GM10266 (cell line): ENCODE measurements at regions not wholly inside any gene's neighbourhood (a gene's known extent, or its start where the extent isn't known, plus 50 kb on each side); places are given as distances from the start of the nearest gene placed in this dataset.
"Not testable (repeated sequence)": the region's sequence is repeated elsewhere in the genome, so short reads cannot be mapped to it uniquely, and the experiment has no call there.

Experiments used
- DNase-seq: peaks from one replicate; pipeline ENCODE4 v3.0.0; 2012; ENCODE audit errors: extremely low spot score
- TF ChIP-seq, protein P1 (sequence below): IDR thresholded peaks from 2 replicates; pipeline ENCODE4 v1.5.1; 2012; ENCODE audit warnings: mild to moderate bottlenecking, low read depth; ENCODE audit not compliant: control insufficient read depth, insufficient read depth; ENCODE audit errors: missing control alignments

DNA sequence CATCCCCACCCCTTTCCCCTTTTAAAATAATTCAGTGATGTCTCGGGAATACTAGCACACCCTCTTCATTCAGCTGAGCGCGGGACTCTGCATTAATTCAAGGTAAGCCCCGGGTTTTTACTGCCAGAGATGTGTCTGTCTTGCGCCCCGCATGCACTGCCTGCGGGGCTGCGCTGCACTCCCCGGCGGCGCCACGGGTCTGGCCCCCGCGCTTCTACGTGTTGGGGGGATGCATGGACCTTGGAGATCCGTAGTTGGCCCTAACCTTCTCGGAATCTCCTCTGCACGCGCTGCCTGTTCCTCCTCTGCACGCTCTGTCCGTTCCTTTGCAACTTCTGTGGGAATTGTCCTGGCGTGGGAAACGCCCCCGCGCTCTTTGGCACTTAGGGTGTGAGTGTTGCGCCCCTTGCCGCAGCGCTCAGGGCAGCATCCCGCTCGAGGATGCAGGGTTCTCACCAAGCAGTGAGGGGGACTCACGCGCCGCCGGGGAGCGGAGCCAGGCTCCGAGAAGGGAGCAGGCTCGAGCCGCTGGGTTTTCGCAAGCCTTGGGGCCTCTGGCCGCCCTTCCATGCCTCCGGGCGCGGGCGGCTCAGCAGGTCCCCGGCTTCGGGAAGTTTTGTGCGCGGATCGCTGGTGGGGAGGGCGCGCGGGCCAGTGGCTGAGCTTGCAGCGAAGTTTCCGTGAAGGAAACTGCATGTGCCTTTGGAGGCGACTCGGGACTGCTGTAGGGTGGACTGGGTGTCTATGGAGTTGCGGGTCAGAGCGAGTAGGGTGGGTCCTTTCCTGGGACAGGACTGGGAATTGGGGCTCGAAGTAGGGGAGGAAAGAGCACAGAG is 165.1 kb upstream of the CACNA1E start:
- TF ChIP-seq, protein P1, sequence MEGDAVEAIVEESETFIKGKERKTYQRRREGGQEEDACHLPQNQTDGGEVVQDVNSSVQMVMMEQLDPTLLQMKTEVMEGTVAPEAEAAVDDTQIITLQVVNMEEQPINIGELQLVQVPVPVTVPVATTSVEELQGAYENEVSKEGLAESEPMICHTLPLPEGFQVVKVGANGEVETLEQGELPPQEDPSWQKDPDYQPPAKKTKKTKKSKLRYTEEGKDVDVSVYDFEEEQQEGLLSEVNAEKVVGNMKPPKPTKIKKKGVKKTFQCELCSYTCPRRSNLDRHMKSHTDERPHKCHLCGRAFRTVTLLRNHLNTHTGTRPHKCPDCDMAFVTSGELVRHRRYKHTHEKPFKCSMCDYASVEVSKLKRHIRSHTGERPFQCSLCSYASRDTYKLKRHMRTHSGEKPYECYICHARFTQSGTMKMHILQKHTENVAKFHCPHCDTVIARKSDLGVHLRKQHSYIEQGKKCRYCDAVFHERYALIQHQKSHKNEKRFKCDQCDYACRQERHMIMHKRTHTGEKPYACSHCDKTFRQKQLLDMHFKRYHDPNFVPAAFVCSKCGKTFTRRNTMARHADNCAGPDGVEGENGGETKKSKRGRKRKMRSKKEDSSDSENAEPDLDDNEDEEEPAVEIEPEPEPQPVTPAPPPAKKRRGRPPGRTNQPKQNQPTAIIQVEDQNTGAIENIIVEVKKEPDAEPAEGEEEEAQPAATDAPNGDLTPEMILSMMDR: no peak

DNA sequence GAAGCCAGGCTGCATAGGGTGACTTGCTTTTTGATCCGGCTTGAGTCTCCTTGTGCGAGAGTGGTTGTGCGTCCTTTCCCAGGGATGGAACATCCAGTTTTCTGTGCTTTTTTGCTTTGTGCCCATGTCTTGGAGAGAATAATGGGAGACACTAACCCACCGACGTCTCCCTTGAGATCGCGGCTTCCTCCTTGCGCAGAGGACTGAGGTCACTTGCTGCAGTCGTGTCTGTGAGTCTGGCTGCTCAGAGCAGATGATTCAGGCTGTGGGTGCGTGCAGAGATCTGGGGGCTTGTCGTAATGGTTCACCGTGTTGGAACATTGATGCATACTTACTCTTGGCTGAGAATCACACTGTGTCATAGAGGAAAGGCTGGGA is 164.5 kb upstream of the CACNA1E start:
- TF ChIP-seq, protein P1: no peak
- no peak for DNase-seq

More for the DNA sequence above, 165.1 kb upstream of the CACNA1E start:
- no peak for DNase-seq

DNA sequence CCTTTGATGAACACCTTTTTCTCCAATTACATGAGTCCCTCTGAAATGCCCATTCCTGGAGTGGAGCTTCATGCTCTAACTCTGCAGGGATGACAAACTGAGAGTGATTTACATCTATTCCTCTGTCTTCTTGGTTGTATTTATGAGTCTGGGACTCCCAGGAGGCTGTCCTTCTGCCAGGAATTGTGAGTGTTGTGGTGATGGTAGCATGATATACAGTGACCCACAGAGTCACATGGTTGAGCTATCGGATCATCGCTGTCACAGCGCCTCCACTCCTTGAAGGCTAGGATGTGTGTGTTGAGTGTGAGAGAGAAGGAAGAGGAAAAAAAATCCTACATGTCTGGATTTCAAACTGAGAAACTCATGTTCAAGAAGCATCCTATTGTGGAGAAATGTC is 163.4 kb upstream of the CACNA1E start:
- TF ChIP-seq, protein P1: no peak
- DNase-seq: no peak

DNA sequence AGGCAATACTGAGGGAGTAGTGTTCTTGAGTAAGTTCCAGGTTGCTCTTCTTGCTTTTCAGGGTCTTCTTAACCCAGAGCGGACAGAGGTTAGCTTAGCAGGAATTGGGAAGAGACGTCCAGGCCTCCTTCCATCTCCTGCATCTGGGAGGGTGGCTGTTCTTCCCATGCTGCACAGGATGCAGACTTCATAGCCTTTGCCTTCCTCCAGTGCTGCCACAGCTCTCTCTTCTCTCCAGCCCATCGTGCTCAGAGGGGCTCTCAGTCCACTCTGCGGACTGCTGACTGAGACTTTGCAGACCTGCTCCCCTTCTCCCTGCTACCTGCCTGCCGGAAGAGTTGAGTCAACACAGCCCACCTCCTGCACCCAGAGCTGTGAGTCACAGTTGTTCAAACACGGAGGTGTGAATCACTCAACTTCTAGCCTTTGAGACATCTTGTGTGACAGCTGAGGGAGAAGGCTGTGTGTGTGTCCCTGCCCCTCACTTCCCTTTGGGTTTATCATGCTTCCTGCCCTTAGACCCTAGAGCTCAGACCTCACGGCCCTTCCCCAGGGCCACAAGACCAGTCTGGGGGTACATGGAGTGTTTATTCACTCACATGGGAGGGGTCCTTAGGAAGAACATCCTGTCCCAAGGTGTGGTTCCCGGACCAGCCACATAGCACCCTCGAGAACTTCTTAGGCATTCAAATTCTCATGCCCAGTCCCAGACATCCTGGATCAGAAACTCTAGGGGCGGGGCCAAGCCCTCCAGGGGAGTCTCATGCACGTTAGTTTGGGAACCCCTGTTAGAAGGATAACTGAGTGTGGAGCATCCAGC is 158.3 kb upstream of the CACNA1E start:
- TF ChIP-seq, protein P1: no peak
- DNase-seq: no peak

DNA sequence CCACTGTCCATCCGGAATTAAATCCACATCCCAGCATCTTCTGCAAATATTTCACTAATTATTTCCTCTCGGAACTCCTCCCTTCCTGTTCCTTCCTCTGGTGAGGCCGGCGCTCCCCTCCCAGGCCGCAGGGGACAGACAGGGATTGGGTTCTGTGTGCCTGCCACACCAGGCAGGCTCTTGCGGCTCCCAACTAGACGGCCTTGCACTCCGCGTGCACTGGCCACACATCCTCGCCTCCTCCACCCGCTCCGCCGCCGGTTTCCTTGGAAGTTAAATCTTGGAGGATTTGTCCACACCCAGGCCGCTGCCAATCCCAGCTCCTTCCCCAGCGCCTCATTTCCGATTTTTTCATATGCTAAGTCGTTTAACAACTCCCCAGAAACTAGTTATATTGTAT is 157.6 kb upstream of the CACNA1E start:
- DNase-seq: not testable (repeated sequence)

DNA sequence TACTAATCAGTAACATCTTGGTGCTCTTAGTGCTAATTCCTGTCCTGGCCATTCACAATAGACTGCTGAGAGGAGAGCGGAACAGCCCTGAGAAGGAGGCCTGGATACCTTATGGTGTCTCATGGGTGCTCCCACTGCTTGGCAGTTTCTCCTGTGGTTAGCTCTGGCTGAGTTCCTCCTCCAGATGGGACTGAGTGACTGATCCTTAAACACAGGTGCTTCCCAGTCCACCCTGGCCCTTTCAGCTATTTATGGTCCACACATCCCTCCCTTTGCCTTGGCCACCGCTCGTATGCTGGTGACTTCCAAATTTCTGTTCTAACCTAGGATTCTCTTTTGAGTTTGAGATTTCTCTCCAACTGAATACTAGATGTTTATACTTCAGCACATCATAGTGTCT is 157.0 kb upstream of the CACNA1E start:
- TF ChIP-seq, protein P1: no peak
- no peak for DNase-seq

DNA sequence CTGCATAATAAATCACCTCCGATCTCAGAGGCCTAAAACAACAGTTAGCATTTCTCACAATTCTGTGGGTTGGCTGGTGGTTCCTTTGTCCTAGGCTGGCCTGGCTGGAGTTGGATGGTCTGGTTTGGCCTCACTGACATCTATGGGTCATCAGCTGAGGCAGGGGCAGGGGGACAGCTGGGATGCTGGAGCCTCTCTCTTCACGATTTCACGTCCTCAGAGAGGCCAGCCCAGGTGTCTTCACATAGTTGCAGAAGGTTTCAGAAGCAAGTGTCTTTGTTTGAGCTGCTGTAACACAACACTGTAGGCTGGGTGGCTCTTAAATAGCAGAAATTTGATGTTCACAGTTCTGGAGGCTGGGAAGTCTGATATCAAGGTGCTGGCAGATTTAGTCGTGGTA is 155.5 kb upstream of the CACNA1E start:
- TF ChIP-seq, protein P1: no peak
- DNase-seq: no peak
